ENCODE measurements at regions not wholly inside any gene's neighbourhood (a gene's known extent, or its start where the extent isn't known, plus 50 kb on each side); places are given as distances from the start of the nearest gene placed in this dataset.
"Not testable (repeated sequence)": the region's sequence is repeated elsewhere in the genome, so short reads cannot be mapped to it uniquely, and the experiment has no call there.

DNA sequence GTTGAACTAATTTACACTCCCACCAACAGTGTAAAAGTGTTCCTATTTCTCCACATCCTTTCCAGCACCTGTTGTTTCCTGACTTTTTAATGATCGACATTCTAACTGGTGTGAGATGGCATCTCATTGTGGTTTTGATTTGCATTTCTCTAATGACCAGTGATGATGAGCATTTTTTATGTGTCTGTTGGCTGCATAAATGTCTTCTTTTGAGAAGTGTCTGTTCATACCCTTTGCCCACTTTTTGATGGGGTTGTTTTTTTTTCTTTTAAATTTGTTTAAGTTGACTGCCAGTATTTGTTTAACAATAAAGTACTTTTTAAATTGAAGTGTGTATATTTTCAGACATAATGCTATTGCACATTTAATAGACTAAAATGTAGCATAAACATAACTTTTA lies 95.0 kb upstream of the ZC3H11B start:
- TF ChIP-seq, protein P1, sequence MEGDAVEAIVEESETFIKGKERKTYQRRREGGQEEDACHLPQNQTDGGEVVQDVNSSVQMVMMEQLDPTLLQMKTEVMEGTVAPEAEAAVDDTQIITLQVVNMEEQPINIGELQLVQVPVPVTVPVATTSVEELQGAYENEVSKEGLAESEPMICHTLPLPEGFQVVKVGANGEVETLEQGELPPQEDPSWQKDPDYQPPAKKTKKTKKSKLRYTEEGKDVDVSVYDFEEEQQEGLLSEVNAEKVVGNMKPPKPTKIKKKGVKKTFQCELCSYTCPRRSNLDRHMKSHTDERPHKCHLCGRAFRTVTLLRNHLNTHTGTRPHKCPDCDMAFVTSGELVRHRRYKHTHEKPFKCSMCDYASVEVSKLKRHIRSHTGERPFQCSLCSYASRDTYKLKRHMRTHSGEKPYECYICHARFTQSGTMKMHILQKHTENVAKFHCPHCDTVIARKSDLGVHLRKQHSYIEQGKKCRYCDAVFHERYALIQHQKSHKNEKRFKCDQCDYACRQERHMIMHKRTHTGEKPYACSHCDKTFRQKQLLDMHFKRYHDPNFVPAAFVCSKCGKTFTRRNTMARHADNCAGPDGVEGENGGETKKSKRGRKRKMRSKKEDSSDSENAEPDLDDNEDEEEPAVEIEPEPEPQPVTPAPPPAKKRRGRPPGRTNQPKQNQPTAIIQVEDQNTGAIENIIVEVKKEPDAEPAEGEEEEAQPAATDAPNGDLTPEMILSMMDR (IDR thresholded peaks at IDR 0.05): not testable (repeated sequence)
- TF ChIP-seq POLR2A (IDR thresholded peaks at IDR 0.05): not testable (repeated sequence)

All from lower leg skin (tissue), 3 donors.